IPS-NIHi11 (cell line): ENCODE measurements at regions not wholly inside any gene's neighbourhood (a gene's known extent, or its start where the extent isn't known, plus 50 kb on each side); places are given as distances from the start of the nearest gene placed in this dataset.

Experiments used
- DNase-seq: peaks from one replicate; pipeline ENCODE4 v3.0.0; 2012; ENCODE audit warnings: mixed read lengths, low spot score

DNA sequence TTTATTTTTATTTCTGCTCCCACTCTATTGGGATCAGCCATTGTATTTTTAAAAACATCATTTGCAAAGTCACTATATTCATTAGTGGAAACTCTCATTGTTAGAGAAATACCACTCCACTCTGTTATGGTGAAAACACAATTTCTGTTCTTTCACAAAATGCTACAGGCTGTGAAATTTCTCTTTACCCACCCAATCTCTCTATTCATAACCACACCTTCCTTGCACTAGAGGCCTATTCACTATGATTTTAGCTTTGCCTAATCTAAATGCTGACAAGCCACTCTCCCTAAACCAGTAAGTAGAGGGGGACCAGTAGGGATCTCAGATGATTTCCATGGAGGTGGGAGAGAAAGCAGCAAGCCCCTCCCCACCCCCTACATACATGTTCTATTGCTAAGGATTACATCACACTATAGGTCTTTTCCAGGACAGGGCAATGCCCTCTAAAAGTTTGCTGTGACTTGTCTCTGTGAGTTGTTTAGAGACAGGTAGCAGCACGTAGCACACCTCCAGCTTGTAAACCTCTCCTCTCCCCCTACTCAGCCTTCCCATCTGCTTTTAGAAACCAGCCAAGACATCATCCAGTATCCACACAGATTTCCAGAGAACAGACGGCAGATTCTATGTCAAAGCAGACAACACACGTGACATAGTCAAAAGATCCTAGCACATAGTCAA, 58.3 kb upstream of the PPP1R3C start:
- no peak for DNase-seq

DNA sequence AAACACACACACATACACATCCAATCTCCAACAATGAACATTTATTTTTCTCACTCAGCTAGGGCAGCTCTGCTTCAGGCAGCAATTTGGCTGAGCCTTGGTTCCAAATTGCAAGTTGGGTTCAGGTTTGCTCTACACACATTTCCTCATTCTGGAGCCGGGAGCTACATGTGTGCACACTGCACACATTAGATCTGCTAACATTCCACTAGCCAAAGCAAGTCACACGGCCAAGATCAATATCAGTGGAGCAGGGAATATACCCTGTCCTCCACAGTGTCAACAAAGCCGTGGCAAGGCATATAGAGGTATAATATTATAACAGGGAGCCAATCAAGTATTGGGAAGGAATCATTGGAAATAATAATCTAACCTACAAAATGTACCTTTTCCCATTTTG, 57.5 kb upstream of the PPP1R3C start:
- DNase-seq, result no peak

DNA sequence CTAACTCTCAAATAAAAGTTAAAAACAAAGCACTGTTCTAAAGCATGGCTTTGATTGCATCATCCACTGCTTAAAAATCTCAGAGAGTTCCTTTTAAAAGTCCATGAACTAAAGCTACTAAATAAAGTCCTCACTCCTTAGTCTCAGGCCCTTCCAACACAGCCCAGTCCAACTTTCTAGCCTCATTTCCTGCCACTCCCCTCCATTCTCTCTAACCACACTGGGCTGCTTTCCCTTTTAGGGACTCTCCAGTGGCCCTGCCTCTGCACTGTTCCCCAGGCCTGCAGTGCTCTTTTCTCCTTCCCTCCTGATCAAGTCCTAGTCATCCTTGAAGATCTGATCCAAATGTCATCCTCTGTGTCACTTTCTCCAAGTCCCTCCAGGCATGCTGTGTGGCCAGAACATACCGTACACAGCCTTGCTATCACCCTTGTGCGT, 56.9 kb upstream of the PPP1R3C start:
- DNase-seq, result peak; percentile 17

DNA sequence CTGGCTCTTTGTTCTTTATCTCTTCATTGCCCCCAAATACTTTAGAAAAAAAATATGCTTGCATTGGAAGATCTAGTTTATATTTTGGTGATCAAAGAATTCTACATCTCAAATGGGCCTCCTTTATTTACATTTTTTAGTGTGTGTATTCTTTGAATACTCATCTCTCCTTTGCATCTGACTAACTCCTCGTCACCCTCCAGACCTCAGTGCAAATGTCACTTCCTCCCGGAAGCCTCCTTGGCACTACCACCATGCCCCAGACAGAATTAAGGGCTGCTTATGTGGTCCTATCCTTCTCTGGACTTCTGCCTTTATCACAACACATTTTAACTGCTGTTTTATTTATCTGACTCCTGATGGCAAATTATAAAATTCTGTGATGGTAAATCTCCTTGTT, 52.0 kb upstream of the PPP1R3C start:
- no peak for DNase-seq

DNA sequence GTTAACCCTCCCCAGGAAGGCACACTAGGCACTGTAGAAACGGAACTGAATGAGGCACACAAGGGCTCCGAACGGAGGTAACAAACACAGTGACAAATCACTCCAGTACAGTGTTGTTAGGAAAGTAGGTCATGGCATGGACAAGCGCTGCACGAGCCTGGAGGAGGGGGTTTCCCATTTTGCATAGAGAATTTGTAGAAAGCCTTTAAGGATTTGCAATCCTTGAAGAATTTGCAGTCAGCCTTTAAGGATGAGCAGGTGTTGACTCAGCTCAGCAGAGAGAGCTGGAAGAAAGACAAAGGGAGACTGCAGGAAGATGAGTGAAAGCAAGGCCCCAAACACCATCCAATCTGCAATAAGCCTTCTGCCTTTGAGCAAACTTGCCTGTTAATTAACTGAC, 51.1 kb upstream of the PPP1R3C start:
- DNase-seq, result peak; percentile 29

DNA sequence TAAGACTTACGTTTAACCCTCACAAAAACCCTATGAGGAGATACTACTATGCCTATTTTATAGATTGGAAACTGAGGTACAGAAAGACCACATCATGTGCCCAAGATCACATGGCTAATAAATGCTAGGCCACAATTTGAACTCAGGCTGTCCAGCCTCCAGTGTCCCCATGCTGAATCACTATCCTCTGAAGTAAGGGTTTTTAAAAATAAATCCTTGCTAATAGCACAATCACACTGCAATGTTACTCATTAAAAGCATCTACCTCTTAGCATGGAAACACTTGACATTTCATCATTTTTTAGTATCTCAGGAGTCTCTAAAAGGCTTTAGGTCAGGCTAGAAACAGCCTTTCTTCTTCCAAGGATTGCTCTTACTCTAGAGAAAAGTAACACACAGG, 50.0 kb upstream of the PPP1R3C start:
- no peak for DNase-seq
